Endothelial cell of umbilical vein (primary cell): ENCODE measurements at regions not wholly inside any gene's neighbourhood (a gene's known extent, or its start where the extent isn't known, plus 50 kb on each side); places are given as distances from the start of the nearest gene placed in this dataset.

ENCODE experiments used
- BruUV-seq: library from RNA; stranded (reverse); fragments of 400-500 nt; replicated peaks from 2 replicates; lab custom pipeline; 2021; lab: Mats Ljungman, UMichigan
- CTCF ChIA-PET: fragments of 300-600, 350-600 bp; sonication (Branson Sonifier 250); formaldehyde crosslinking; loops from one replicate; lab custom pipeline; 2021; ENCODE audit warnings: antibody characterized with exemption, inconsistent platforms; lab: Charles Lee
- POLR2A ChIA-PET: fragments of 300-600, 350-600 bp; sonication (Branson Sonifier 250); formaldehyde crosslinking; loops from one replicate; lab custom pipeline; 2021; ENCODE audit warnings: antibody characterized with exemption, inconsistent platforms; lab: Charles Lee
- DNase-seq: peaks from one replicate; pipeline ENCODE4 v3.0.0-alpha.2; 2011; ENCODE audit warnings: low read depth, low spot score
- FAIRE-seq: peaks from 2 replicates; lab custom pipeline; 2011; peaks lifted over from hg19 to GRCh38; lab: Jason Lieb, UNC
- H2AFZ ChIP-seq: 2 replicates; pipeline ENCODE4 v1.6.0; 2012; ENCODE audit warnings: low read depth, low read length, control low read depth, inconsistent platforms
- H3K27ac ChIP-seq: 2 replicates; pipeline ENCODE4 v1.5.1; 2011; ENCODE audit warnings: low read depth, mild to moderate bottlenecking, control low read depth, low read length, moderate library complexity; ENCODE audit not compliant: insufficient read depth
- H3K27me3 ChIP-seq, 2 experiments: 2 replicates each; pipeline versions ENCODE4 v1.6.0 to v1.6.1; 2011; ENCODE audit warnings: low read length in 2 of 2, mixed read lengths in 1 of 2; ENCODE audit not compliant: control insufficient read depth in 2 of 2, insufficient read depth in 2 of 2
- H3K36me3 ChIP-seq, 2 experiments: 2 replicates in 1 of 2; 3 replicates in 1 of 2; pipeline ENCODE4 v1.5.1; 2011; ENCODE audit warnings: low read length in 2 of 2, mild to moderate bottlenecking in 1 of 2, moderate library complexity in 1 of 2; ENCODE audit not compliant: control insufficient read depth in 2 of 2, insufficient read depth in 2 of 2; ENCODE audit errors: extremely low read depth in 1 of 2
- H3K4me1 ChIP-seq: 3 replicates; pipeline ENCODE4 v1.5.1; 2011; ENCODE audit warnings: mild to moderate bottlenecking, low read length; ENCODE audit not compliant: control insufficient read depth, insufficient read depth; ENCODE audit errors: extremely low read depth
- H3K4me2 ChIP-seq: 2 replicates; pipeline ENCODE4 v1.6.1; 2011; ENCODE audit warnings: low read length, control low read depth, mixed read lengths; ENCODE audit not compliant: insufficient read depth
- H3K4me3 ChIP-seq, 3 experiments: fragments of 200-600 bp in 1 of 3; sonication (generic), shearing (Covaris generic) in 1 of 3; replicated peaks in 1 of 3; 2 replicates each; pipeline ENCODE4 v1.5.1; 2011 to 2016; ENCODE audit warnings: control low read depth in 3 of 3, low read length in 3 of 3, mild to moderate bottlenecking in 2 of 3, inconsistent platforms in 1 of 3, low read depth in 1 of 3, moderate library complexity in 1 of 3; ENCODE audit not compliant: insufficient read depth in 1 of 3
- H3K79me2 ChIP-seq: 2 replicates; pipeline ENCODE4 v1.6.0; 2012; ENCODE audit warnings: low read length, inconsistent platforms; ENCODE audit not compliant: control insufficient read depth, insufficient read depth
- H3K9ac ChIP-seq: replicated peaks from 2 replicates; pipeline ENCODE3; 2011; ENCODE audit warnings: low read length, control low read depth; ENCODE audit not compliant: insufficient read depth; ENCODE audit errors: extremely low read depth
- H3K9me1 ChIP-seq: replicated peaks from 3 replicates; pipeline ENCODE4 v1.6.0; 2011; ENCODE audit warnings: mild to moderate bottlenecking, low read length; ENCODE audit not compliant: control insufficient read depth, insufficient read depth; ENCODE audit errors: extremely low read depth
- H3K9me3 ChIP-seq: replicated peaks from 2 replicates; pipeline ENCODE4 v1.5.1; 2012; ENCODE audit warnings: low read length, inconsistent platforms; ENCODE audit not compliant: control insufficient read depth, insufficient read depth
- H4K20me1 ChIP-seq: replicated peaks from 2 replicates; pipeline ENCODE3; 2011; ENCODE audit warnings: mild to moderate bottlenecking, low read length; ENCODE audit not compliant: control insufficient read depth, insufficient read depth; ENCODE audit errors: extremely low read depth
- CTCF ChIP-seq, 2 donors: IDR thresholded peaks; 1 replicate in 1 of 2; 2 replicates in 1 of 2; pipeline ENCODE4 v1.5.1; 2011; ENCODE audit warnings: low read length in 2 of 2, mild to moderate bottlenecking in 2 of 2, moderate library complexity in 2 of 2, control low read depth in 1 of 2, inconsistent platforms in 1 of 2, low read depth in 1 of 2; ENCODE audit not compliant: insufficient read depth in 1 of 2; ENCODE audit errors: extremely low read depth in 1 of 2
- EZH2 ChIP-seq: IDR thresholded peaks from 2 replicates; pipeline ENCODE4 v1.6.1; 2012; ENCODE audit warnings: borderline replicate concordance, low read depth, mild to moderate bottlenecking, moderate library complexity, low read length, inconsistent platforms; ENCODE audit not compliant: severe bottlenecking
- FOS ChIP-seq: IDR thresholded peaks from 2 replicates; pipeline ENCODE4 v1.6.1; 2011; ENCODE audit warnings: mild to moderate bottlenecking, low read length, moderate library complexity, borderline replicate concordance; ENCODE audit not compliant: insufficient read depth
- GATA2 ChIP-seq: IDR thresholded peaks from 2 replicates; pipeline ENCODE4 v1.7.0; 2011; ENCODE audit warnings: low read depth, mild to moderate bottlenecking, moderate library complexity, mixed read lengths, low read length; ENCODE audit not compliant: insufficient read length, insufficient read depth
- JUN ChIP-seq: IDR thresholded peaks from 2 replicates; pipeline ENCODE4 v1.6.1; 2011; ENCODE audit warnings: borderline replicate concordance, low read depth; ENCODE audit not compliant: insufficient read length, insufficient read depth
- MAX ChIP-seq: IDR thresholded peaks from 2 replicates; pipeline ENCODE4 v1.6.1; 2011; ENCODE audit not compliant: insufficient read depth, insufficient read length
- MYC ChIP-seq: IDR thresholded peaks from one replicate; pipeline ENCODE4 v1.6.1; 2011; ENCODE audit warnings: mild to moderate bottlenecking, low read depth, low read length
- POLR2A ChIP-seq: IDR thresholded peaks from 2 replicates; pipeline ENCODE4 v1.6.1; 2012; ENCODE audit warnings: low read depth, mild to moderate bottlenecking, control low read depth, low read length
- POLR2AphosphoS5 ChIP-seq: IDR thresholded peaks from 2 replicates; pipeline ENCODE4 v1.6.1; 2012; ENCODE audit warnings: low read depth, mild to moderate bottlenecking, control low read depth, low read length, moderate library complexity; ENCODE audit not compliant: insufficient read depth
- dilution Hi-C: fragments of 300-500 bp; cut with MboI; formaldehyde crosslinking; loops from one replicate; pipeline ENCODE4 v1.15.0; 2019; ENCODE audit warnings: low sequenced_read_pairs; ENCODE audit not compliant: extremely low pct_ligation_motif_present
- intact Hi-C: fragments of 100-400 bp; cut with micrococcal nuclease; formaldehyde crosslinking; loops from one replicate; pipeline ENCODE4 v1.10.0; 2022

- Histone ChIP-seq H3K9ac (no peak overlapping the region), H3K79me2 (no peaks in the 10 kb centered on the region), H3K4me2 (no peak overlapping the region), H3K27ac (no peak overlapping the region), H3K9me1 (no peaks in the 10 kb centered on the region), H3K27me3 (peaks cover 13 to 18% of the 10 kb centered on the region in 2 experiments), H3K4me1 (no peaks in the 10 kb centered on the region), H3K36me3 (no peaks in the 10 kb centered on the region), H3K9me3 (no peaks in the 10 kb centered on the region), H4K20me1 (no peaks in the 10 kb centered on the region), H3K4me3 (no peak overlapping the region), H2AFZ (no peak overlapping the region)
- POLR2A ChIA-PET = no interaction called here
- dilution Hi-C loops = no loop called here
- no peak for FAIRE-seq
- TF ChIP-seq POLR2A (no peak), POLR2AphosphoS5 (no peak), CTCF (IDR thresholded peaks at IDR 0.05; ENCODE audit: extremely low read depth in 1 of 2, insufficient read depth in 1 of 2, low read depth in 1 of 2, low read length in 2 of 2) (no peak), EZH2 (no peak), GATA2 (no peak), MAX (no peak), JUN (no peak), MYC (no peak), FOS (no peak)
- no TSS peak for BruUV-seq
- no peak for DNase-seq
- intact Hi-C loops = no loop called here
- CTCF ChIA-PET = interaction anchor here (0.6 to 1.2 kb wide), 4 partner anchors 12 to 87 kb away, joined by 3 read pairs; no protein-coding TSS in a partner anchor
These were observed 191.0 kb upstream of the PLEKHG7 start for GRCh38 chr12:92511786-92512185.
